Liver (tissue), 8 donors: ENCODE measurements at regions not wholly inside any gene's neighbourhood (a gene's known extent, or its start where the extent isn't known, plus 50 kb on each side); places are given as distances from the start of the nearest gene placed in this dataset.

Experiments
- DNase-seq: peaks from one replicate; pipeline ENCODE4 v3.0.0-alpha.2; 2017; ENCODE audit warnings: low spot score
- H3K27ac ChIP-seq, 2 donors: one replicate each; pipeline ENCODE4 v1.7.0; 2013; ENCODE audit warnings: inconsistent platforms in 2 of 2, low read length in 2 of 2, control low read depth in 1 of 2, low read depth in 1 of 2, mild to moderate bottlenecking in 1 of 2
- H3K27me3 ChIP-seq, 4 donors: one replicate each; pipeline versions ENCODE4 v1.6.1 to v1.7.0; 2013; ENCODE audit warnings: low read length in 3 of 4, inconsistent platforms in 1 of 4, mild to moderate bottlenecking in 1 of 4, moderate library complexity in 1 of 4; ENCODE audit not compliant: control insufficient read depth in 4 of 4, insufficient read depth in 4 of 4
- H3K36me3 ChIP-seq, 4 donors: one replicate each; pipeline versions ENCODE4 v1.6.1 to v1.7.0; 2013; ENCODE audit warnings: low read length in 3 of 4, mild to moderate bottlenecking in 3 of 4, low read depth in 1 of 4, moderate library complexity in 1 of 4; ENCODE audit not compliant: control insufficient read depth in 4 of 4, insufficient read depth in 3 of 4
- H3K4me1 ChIP-seq, 4 donors: one replicate each; pipeline versions ENCODE4 v1.6.1 to v1.7.0; 2013; ENCODE audit warnings: low read length in 3 of 4, mild to moderate bottlenecking in 3 of 4, moderate library complexity in 1 of 4; ENCODE audit not compliant: control insufficient read depth in 4 of 4, insufficient read depth in 4 of 4
- H3K4me3 ChIP-seq, 3 donors: one replicate each; pipeline versions ENCODE4 v1.6.1 to v1.7.0; 2013; ENCODE audit warnings: low read length in 3 of 3, control low read depth in 1 of 3, low read depth in 1 of 3, mild to moderate bottlenecking in 1 of 3
- H3K9ac ChIP-seq, 2 donors: one replicate each; pipeline ENCODE4 v1.7.0; 2013; ENCODE audit warnings: low read length in 2 of 2, mild to moderate bottlenecking in 2 of 2, moderate library complexity in 2 of 2, control low read depth in 1 of 2, low read depth in 1 of 2
- H3K9me3 ChIP-seq, 4 donors: one replicate each; pipeline versions ENCODE4 v1.6.1 to v1.7.0; 2013; ENCODE audit warnings: low read length in 3 of 4; ENCODE audit not compliant: control insufficient read depth in 4 of 4
- FOXA1 ChIP-seq: IDR thresholded peaks from 2 replicates; pipeline ENCODE4 v1.6.1; 2016; ENCODE audit warnings: antibody characterized with exemption
- FOXA2 ChIP-seq: IDR thresholded peaks from 2 replicates; pipeline ENCODE4 v1.6.1; 2016; ENCODE audit warnings: antibody characterized with exemption
- GABPA ChIP-seq, 2 donors: IDR thresholded peaks in 1 of 2; conservative IDR thresholded peaks in 1 of 2; 2 replicates each; pipeline ENCODE4 v1.6.1; 2016; ENCODE audit warnings: antibody characterized with exemption in 2 of 2, mild to moderate bottlenecking in 1 of 2, moderate library complexity in 1 of 2
- HNF4A ChIP-seq, 2 donors: conservative IDR thresholded peaks; 2 replicates each; pipeline ENCODE4 v1.6.1; 2016; ENCODE audit warnings: antibody characterized with exemption in 2 of 2, mild to moderate bottlenecking in 2 of 2
- HNF4G ChIP-seq: IDR thresholded peaks from 2 replicates; pipeline ENCODE4 v1.6.1; 2016; ENCODE audit warnings: antibody characterized with exemption
- NR2F2 ChIP-seq: IDR thresholded peaks from 2 replicates; pipeline ENCODE4 v1.6.1; 2016; ENCODE audit warnings: antibody characterized with exemption
- RAD21 ChIP-seq, 2 donors: IDR thresholded peaks; 2 replicates each; pipeline ENCODE4 v1.6.1; 2016; ENCODE audit warnings: antibody characterized with exemption in 2 of 2, mild to moderate bottlenecking in 2 of 2
- RXRA ChIP-seq, 2 donors: IDR thresholded peaks; 2 replicates each; pipeline ENCODE4 v1.6.1; 2017 to 2018; ENCODE audit warnings: antibody characterized with exemption in 2 of 2, mild to moderate bottlenecking in 1 of 2
- SP1 ChIP-seq: IDR thresholded peaks from 2 replicates; pipeline ENCODE4 v1.6.1; 2018; ENCODE audit warnings: antibody characterized with exemption, mild to moderate bottlenecking
- TAF1 ChIP-seq: conservative IDR thresholded peaks from 2 replicates; pipeline ENCODE4 v1.6.1; 2016; ENCODE audit warnings: antibody characterized with exemption, mild to moderate bottlenecking
- YY1 ChIP-seq: IDR thresholded peaks from 2 replicates; pipeline ENCODE4 v1.6.1; 2016; ENCODE audit warnings: antibody characterized with exemption, mild to moderate bottlenecking
- ZBTB33 ChIP-seq: IDR thresholded peaks from 2 replicates; pipeline ENCODE4 v1.6.1; 2016; ENCODE audit warnings: antibody characterized with exemption
- WGBS: extraction: QIAGEN DNeasy Blood & Tissue Kit; methylation state at CpG from one replicate; pipeline ENCODE4 v1.1.7; 2013; 5-methylcytosine and 5-hydroxymethylcytosine counted together
- TF ChIP-seq, protein P1 (sequence below): IDR thresholded peaks from 2 replicates; pipeline ENCODE4 v1.6.1; 2016; ENCODE audit warnings: antibody characterized with exemption
- TF ChIP-seq, protein P2 (sequence below): fragments of 150-350 bp; IDR thresholded peaks from 2 replicates; pipeline ENCODE4 v1.5.1; 2017; ENCODE audit warnings: improper control_type of control experiment, low read depth, low read length; ENCODE audit not compliant: missing input control
- TF ChIP-seq, protein P3 (sequence below): IDR thresholded peaks from 2 replicates; pipeline ENCODE4 v1.6.1; 2016; ENCODE audit warnings: antibody characterized with exemption
- donor health status: healthy.
- donor health status: healthy.
- donor health status: healthy.
- donor health status: healthy.
- donor health status: healthy.

DNA sequence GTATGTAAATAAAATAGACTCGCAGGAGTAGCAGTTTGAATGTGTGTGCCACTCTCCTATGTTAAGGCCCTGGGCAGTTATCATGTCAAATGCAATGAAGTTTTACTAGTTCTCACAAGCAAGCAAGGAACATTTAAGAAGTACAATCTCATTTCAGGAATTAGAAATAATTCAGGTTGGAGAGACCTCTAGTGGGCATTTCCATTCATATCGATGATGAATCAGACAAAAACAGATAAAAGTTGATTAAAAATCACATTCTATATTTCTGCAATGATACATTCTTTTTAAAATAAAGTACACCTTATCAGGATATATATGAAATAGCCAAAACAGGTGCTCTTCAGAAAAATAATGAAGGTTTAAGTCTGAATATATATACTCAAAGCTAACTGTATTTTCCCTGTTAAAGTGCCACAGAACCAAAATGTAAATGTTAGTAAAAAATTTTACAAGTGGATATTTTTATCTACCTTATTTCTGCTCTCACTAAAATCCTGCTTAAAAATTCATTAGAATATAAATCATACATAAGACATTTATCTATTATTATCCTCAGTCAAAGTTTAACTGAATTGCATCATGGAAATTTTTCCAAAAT, 492.4 kb upstream of the FRG2C start:
- H3K36me3 ChIP-seq: no peaks in the 10 kb centered on the region
- WGBS: 21% methylated on average over 2 of the region's 2 CpGs
- H3K27me3 ChIP-seq: peaks cover 0 to 3% (median 0%) of the 10 kb centered on the region in 4 donors
- TF ChIP-seq GABPA (IDR thresholded peaks at IDR 0.05 in 1 of 2, conservative IDR thresholded peaks at IDR 0.05 in 1 of 2) (no peak), HNF4A (conservative IDR thresholded peaks at IDR 0.05) (no peak), SP1 (no peak), TAF1 (no peak), ZBTB33 (no peak), RAD21 (IDR thresholded peaks at IDR 0.05) (peak; percentile 50 to 57)
- TF ChIP-seq, protein P1, sequence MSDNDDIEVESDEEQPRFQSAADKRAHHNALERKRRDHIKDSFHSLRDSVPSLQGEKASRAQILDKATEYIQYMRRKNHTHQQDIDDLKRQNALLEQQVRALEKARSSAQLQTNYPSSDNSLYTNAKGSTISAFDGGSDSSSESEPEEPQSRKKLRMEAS: no peak
- TF ChIP-seq, protein P2, sequence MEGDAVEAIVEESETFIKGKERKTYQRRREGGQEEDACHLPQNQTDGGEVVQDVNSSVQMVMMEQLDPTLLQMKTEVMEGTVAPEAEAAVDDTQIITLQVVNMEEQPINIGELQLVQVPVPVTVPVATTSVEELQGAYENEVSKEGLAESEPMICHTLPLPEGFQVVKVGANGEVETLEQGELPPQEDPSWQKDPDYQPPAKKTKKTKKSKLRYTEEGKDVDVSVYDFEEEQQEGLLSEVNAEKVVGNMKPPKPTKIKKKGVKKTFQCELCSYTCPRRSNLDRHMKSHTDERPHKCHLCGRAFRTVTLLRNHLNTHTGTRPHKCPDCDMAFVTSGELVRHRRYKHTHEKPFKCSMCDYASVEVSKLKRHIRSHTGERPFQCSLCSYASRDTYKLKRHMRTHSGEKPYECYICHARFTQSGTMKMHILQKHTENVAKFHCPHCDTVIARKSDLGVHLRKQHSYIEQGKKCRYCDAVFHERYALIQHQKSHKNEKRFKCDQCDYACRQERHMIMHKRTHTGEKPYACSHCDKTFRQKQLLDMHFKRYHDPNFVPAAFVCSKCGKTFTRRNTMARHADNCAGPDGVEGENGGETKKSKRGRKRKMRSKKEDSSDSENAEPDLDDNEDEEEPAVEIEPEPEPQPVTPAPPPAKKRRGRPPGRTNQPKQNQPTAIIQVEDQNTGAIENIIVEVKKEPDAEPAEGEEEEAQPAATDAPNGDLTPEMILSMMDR: peak; percentile 17
- no peak overlapping the region for H3K4me3 ChIP-seq
- no peaks in the 10 kb centered on the region for H3K4me1 ChIP-seq
- no peak overlapping the region for H3K27ac ChIP-seq
- no peak overlapping the region for H3K9ac ChIP-seq
- DNase-seq: no peak
- H3K9me3 ChIP-seq: no peaks in the 10 kb centered on the region

GRCh38 chr3:75176937-75177336, 487.2 kb upstream of the FRG2C start:
- Histone ChIP-seq H3K36me3 (no peaks in the 10 kb centered on the region), H3K4me1 (no peaks in the 10 kb centered on the region), H3K4me3 (no peak overlapping the region), H3K27ac (no peak overlapping the region), H3K27me3 (peaks cover 0 to 9% (median 1%) of the 10 kb centered on the region in 4 donors), H3K9me3 (no peaks in the 10 kb centered on the region), H3K9ac (no peak overlapping the region)
- no peak for TF ChIP-seq HNF4G
- TF ChIP-seq HNF4A (conservative IDR thresholded peaks at IDR 0.05): no peak
- TF ChIP-seq SP1: no peak
- no peak for TF ChIP-seq NR2F2
- TF ChIP-seq RAD21 (IDR thresholded peaks at IDR 0.05): no peak
- no peak for TF ChIP-seq ZBTB33
- TF ChIP-seq FOXA2: no peak
- TF ChIP-seq, protein P3, sequence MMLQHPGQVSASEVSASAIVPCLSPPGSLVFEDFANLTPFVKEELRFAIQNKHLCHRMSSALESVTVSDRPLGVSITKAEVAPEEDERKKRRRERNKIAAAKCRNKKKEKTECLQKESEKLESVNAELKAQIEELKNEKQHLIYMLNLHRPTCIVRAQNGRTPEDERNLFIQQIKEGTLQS: no peak
- no peak for TF ChIP-seq RXRA (IDR thresholded peaks at IDR 0.05)
- no peak for TF ChIP-seq YY1
- no peak for TF ChIP-seq FOXA1
- WGBS: 48% methylated on average over 3 of the region's 3 CpGs
- DNase-seq: no peak
